ENCODE measurements at regions not wholly inside any gene's neighbourhood (a gene's known extent, or its start where the extent isn't known, plus 50 kb on each side); places are given as distances from the start of the nearest gene placed in this dataset.

GRCh38 chr2:162890690-162891311 lies 52.2 kb upstream of the KCNH7 start:
- ATAC-seq: no peak
- in situ Hi-C loops (cut with MboI; ENCODE audit: low sequenced_read_pairs in 4 of 4): no loop called here
- intact Hi-C loops (cut with DNase I; ENCODE audit: low total_unique reads): no loop called here

GRCh38 chr2:162888652-162889051 lies 50.1 kb upstream of the KCNH7 start:
- no peaks in the 10 kb centered on the region for H3K9me3 ChIP-seq
- ATAC-seq (no peak), DNase-seq (no peak)
- no peaks in the 10 kb centered on the region for H3K36me3 ChIP-seq
- in situ Hi-C loops (cut with MboI; ENCODE audit: low sequenced_read_pairs in 4 of 4) (no loop called here), intact Hi-C loops (cut with DNase I; ENCODE audit: low total_unique reads) (no loop called here)
- no peaks in the 10 kb centered on the region for H3K27me3 ChIP-seq
- H3K4me1 ChIP-seq: no peaks in the 10 kb centered on the region
- H3K4me3 ChIP-seq: no peak overlapping the region
- TF ChIP-seq CTCF (IDR thresholded peaks at IDR 0.05 in 4 of 5, conservative IDR thresholded peaks at IDR 0.05 in 1 of 5) (no peak), POLR2A (IDR thresholded peaks at IDR 0.05) (no peak)
- no peak overlapping the region for H3K27ac ChIP-seq

More at GRCh38 chr2:162890690-162891311, 52.2 kb upstream of the KCNH7 start:
- Histone ChIP-seq H3K27me3 (no peaks in the 10 kb centered on the region), H3K27ac (no peak overlapping the region), H3K36me3 (no peaks in the 10 kb centered on the region), H3K4me3 (no peak overlapping the region), H3K4me1 (no peaks in the 10 kb centered on the region), H3K9me3 (no peaks in the 10 kb centered on the region)
- no peak for TF ChIP-seq POLR2A (IDR thresholded peaks at IDR 0.05)
- TF ChIP-seq CTCF (IDR thresholded peaks at IDR 0.05 in 4 of 5, conservative IDR thresholded peaks at IDR 0.05 in 1 of 5): peak in 1 of 5 experiments; percentile 14
- no peak for DNase-seq
